ENCODE measurements at regions not wholly inside any gene's neighbourhood (a gene's known extent, or its start where the extent isn't known, plus 50 kb on each side); places are given as distances from the start of the nearest gene placed in this dataset.
"Not testable (repeated sequence)": the region's sequence is repeated elsewhere in the genome, so short reads cannot be mapped to it uniquely, and the experiment has no call there.

DNA sequence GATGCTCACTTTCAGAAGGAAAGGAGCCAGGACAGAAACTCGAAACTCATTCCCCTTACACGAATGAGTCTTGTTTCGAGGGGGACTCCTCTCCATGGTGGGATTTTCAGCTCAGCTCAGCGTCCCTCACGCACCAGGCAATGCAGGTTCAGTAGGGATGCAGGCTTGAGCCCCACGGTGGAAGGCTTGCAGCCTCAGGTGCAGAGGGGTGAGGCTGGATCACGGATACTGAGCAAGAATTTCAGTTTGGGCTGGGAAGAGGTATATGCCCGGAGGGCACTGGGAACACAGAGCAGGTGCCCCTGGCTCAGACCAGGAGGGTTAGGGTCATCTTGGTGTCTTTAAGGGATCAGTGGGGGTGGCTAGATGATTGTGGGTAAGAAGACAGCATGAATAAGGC is 344.9 kb upstream of the TNRC6C start:
- DNase-seq = no peak

DNA sequence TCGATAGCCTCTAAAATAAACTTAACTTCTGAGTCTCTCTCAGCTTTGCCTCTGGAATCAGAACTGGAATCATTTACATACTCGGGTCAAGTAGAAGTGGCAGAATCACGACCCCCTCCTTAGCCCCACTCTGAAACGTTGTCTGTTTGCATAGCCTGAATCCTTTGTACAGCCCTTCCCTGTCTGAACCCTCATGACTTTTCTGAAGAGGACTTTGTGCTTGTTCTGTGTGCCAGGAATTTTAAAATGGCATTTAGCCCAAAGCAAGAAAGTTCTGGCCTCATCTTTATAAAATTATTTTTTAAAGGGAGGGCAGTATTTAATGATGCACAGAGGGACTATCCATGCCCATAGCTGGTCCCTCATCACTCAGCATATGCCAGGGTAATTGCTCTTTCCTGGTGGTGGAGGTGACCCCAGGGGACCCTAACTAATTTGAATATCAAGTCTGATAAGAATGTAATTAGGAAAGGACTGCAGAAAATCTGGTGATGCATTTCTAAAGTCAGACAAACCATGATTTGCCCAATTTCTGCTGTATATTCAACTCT is 342.7 kb upstream of the TNRC6C start:
- DNase-seq = no peak

DNA sequence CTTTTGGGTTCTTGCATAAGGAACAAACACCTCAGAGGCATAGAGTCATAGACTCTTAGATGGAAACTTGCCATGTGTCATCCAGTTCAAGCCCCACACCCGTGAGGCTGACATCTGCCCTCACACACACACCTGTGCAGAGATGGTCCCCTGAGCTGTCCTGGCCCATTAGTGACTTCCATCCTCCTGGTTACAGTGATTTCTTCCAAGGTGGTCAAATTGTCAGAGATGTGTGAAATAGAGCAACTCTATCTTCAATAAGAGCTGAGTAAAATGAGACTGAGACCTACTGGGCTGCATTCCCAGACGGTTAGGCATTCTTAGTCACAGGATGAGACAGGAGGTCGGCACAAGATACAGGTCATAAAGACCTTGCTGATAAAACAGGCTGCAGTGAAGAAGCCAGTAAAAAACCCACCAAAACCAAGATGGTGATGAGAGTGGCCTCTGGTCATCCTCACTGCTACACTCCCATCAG is 342.2 kb upstream of the TNRC6C start:
- no peak for DNase-seq

DNA sequence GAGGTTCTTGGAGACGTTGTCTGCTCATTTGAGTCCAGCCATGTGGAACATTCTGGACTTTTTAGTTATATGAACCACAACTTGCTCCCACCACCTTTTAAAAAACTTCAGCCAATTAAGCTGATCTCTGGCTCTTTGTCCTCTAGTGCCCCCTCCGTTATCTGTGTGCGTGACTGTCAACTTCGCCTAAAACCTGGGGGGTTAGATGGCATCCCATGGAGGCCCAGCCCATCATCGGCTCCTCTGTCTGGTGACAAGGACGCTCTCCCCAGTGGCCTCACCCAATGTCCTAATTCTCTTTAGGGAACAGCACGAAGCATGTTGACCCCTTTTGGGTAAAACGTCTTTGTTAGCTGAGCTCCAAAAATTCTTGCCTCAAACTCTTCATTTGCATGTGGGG is 341.0 kb upstream of the TNRC6C start:
- no peak for DNase-seq

DNA sequence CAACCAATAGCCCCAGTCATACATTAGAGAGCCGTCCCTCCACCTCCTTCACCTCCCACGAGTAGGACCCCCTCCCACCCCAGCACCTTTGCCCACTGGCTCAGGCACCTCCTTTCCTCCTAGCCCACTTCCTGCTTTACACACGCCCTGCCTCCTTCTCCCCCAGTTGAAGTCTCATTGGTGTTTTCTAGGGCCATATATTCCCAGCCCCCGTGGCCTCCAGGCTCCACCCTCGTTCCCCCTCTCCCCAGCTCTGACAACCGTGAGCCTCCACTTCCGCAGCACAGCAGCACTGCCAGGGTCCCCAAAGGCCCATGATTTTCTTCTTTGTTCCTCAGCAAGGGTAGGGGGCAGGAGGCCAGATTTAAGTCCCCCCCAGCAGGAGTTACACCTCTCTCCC is 340.3 kb upstream of the TNRC6C start:
- no peak for DNase-seq

DNA sequence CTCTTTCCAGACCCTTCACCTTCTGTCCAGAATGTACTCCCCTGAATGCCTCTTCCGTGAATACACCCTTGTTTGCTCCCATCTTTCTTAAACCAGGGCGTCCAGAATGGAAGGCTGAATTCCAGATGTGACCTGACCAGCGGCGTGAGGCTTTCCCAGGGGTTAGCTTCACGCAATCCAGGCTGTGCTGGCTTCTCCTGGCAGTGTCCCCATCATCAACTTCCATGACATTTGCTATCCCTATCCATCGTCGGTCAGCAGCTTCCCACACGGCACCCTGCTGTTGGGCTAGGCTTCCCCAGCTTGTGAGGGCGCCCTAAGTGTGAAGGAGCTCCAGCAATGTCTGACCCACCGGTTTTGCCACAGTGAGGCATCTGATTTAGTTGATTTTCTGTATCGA is 339.8 kb upstream of the TNRC6C start:
- no peak for DNase-seq

DNA sequence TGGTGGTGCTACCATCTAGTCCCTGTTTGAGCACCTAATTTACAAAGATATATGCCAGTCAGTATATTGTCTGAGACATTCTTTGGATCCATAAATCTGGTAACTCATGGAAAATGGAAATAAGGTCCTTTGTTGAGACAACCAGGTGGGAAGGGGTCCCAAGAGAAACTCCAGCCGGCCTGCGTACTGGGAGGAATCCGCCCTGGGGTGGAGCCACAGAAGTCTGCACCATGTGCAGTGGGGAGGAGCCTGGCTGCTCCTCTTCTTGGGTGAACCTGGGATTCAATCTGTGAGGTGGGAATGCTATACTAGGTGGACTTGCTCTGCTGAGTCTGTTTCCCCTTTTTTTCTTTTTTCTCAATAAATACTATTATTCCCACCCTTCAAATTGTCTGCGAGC is 339.2 kb upstream of the TNRC6C start:
- no peak for DNase-seq

DNA sequence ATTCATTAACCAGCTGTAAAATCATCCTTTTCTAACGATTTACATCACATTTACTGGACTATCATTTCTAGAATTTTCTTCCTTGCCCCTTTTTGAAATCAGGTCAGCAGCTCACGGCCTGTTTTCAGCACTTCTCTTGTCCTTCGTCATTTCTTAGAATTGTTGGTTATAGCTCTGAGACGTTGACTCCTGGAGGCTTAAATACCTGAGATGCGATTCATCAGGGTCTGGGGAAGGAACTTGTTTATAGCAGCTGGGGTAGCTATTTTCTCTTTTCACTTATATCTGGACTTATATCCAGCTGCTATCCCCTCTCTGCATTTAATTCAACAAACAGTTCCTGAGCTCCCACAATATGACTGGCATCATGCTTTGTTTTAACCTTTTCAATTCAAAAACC is 338.7 kb upstream of the TNRC6C start:
- no peak for DNase-seq

DNA sequence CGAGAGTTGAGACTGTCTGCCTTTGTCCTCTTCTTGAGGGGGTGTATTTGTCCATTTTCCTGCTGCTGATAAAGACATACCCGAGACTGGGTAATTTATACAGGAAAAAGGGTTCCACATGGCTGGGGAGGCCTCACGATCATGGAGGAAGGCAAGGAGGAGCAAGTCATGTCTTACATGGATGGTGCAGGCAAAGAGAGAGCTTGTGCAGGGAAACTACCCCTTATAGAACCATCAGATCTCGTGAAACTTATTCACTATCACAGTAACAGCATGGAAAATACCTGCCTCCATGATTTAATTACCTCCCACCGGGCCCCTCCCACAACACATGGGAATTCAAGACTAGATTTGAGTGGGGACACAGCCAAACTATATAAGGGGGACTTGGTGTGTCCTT is 338.2 kb upstream of the TNRC6C start:
- DNase-seq = no peak

DNA sequence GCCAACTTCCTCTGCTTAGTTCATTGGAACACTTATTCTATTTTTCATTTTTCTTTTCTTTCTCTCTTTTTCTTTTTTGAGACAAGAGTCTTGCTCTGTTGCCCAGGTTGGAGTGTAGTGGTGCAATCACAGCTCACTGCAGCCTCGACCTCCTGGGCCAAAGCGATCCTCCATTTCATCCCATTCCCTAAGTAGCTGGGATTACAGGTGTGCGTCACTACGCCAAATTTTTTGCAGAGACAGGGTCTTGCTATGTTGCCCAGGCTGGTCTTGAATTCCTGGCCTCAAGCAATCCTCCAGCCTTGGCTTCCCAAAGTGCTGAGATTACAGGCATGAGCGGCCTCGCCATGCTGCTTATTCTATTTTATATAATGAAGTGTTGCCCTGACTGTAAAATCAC is 336.4 kb upstream of the TNRC6C start:
- not testable (repeated sequence) for DNase-seq

DNA sequence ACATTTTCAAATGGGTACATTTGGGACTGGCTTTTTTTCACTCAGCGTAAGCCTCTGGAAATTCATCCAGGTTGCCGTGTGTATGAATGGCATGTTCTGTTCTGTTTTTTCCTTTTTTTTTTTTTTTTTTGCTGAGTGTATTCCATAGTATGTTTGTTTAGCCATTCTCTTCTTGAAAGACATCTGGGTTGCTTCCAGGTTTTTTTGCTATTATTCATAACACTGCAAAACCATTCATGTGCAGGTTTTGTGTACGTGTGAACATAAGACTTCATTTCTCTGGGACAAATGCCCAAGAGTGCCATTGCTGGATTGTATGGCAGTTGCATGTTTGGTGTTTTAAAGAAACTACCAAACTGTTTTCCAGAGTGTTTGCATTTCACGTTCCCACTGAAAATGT is 335.9 kb upstream of the TNRC6C start:
- DNase-seq = no peak

DNA sequence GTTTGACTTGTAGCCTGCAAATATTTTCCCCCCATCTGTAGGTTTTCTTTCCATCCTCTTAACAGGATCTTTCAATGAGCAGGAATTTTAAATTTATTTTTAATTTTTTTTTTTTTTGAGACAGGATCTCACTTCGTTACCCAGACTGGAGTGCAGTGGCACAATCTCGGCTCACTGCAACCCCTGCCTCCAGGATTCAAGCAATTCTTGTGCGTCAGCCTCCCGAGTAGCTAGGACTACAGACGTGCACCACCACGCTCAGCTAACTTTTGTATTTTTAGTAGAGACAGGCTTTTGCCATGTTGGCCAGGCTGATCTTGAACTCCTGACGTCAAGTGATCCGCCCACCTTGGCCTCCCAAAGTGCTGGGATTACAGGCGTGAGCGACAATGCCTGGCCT is 335.2 kb upstream of the TNRC6C start:
- not testable (repeated sequence) for DNase-seq

DNA sequence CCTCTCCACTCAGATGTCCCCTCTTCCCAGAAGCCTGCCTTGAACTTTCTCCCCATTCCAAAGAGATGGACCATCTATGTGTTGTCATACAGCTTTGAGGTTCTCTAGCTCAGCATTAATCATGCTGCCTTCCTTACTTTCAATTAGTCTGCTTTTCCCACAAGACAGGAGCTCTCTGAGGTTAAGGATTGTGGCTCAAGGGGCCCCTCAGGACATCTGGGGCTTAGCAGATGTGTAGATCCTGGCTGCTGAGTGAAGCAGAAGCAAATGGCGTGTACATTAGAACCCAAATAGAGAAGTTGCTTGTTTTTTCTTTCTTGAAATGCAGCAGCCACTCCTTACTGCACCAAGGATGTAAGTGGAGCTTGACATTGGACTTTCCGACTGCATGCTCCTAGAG is 330.5 kb upstream of the TNRC6C start:
- no peak for DNase-seq

DNA sequence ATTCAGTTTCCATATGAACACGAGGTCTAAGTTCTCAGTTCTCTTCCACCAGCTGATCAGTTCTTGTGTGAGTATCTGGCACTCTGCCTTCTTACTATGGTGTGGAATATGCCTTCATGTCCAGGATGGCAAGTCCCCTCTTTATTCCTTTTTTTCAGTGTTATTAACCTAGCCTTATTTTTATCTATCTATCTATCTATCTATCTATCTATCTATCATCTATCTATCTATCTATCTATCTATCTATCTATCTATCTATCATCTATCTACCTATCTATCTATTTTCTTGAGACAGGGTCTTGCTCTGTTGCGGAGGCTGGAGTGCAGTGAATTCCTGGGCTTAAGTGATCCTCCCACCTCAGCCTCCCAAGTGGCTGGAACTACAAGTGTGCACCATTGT is 329.2 kb upstream of the TNRC6C start:
- not testable (repeated sequence) for DNase-seq

DNA sequence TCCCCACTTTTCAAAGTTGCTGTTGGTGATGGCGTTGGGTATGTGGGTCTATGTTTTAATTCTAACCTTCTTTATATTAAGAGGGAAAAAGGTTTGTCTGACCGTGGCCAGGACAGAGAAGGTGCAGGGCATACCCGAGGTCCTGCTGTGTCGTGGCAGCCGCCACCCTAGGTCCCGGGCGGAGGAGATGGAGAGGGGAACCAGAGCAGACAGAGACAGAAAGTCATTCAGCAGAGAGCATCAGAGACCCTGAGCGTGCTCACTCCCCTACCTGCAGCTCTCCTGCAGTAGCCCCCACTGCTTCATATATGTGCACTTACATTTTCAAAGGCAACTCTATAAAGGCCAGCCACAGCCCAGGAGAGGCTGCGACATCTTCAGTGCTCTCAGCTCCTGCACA is 327.2 kb upstream of the TNRC6C start:
- DNase-seq = no peak

DNA sequence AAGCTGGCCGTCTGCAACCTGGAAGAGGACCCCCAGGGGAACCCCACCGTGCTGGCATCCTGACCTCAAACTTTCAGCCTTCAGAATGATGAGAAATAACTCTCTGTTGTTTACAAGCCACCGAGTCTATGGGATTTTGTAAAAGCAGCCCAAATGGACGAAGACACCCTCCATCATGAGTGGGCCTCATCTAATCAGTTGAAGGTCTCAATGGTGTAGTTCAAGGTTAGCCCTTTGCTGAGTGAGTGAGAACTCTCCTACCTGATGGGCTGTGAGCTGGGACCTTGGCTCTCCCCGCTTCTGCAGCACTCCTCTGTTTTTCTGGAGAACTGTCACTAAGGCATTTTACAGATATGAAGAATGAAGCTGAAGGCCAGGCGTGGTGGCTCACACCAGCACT is 325.9 kb upstream of the TNRC6C start:
- no peak for DNase-seq

DNA sequence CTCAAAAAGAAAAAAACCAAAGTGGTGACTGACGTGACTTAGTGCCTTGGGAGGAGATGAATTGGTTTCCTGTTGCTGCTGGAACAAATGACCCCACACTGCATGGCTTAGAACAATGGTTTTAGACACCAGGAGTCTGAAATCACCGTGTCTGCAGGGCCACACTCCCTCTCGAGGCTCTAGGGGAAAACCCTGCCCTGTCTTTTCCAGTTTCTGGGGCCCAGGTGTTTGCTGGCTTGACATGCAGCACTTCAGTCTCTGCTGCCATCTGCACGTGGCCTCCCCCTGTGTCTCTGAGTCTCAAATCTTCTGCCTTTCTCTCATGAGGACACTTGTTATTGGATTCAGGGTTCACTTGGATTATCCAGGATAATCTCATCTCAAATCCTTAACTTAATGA is 323.8 kb upstream of the TNRC6C start:
- DNase-seq = no peak

DNA sequence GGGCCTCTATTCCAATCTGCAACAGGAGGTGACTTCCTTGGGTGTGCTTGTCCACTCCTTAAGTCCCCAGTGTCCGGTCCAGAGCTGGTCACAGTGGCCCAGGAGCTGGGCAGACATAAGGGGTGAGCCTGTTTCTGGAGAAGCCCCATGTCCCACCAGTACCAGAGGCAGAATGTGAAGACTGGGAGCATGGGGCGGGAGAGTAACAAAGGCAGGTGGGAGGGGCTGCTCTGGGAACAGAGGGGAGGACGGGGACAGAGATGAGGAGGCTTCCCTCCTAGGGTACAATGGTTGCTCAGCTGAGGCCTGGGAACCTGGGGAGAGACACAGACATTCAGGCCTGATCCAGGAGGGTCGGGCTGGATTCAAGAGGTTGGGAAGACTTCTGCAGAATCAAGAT is 323.3 kb upstream of the TNRC6C start:
- no peak for DNase-seq

DNA sequence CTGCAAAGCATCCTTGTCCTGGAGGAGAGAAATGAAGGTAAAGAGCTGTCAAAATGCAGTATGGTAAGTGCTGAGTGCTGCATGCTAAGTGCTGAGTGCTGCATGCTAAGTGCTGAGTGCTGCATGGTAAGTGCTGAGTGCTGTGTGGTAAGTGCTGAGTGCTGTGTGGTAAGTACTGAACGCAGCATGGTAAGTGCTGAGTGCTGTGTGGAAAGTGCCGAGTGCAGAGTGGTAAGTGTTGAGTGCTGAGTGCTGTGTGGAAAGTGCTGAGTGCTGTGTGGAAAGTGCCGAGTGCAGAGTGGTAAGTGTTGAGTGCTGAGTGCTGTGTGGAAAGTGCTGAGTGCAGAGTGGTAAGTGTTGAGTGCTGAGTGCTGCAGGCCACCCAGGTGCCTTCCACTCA is 322.7 kb upstream of the TNRC6C start:
- not testable (repeated sequence) for DNase-seq

DNA sequence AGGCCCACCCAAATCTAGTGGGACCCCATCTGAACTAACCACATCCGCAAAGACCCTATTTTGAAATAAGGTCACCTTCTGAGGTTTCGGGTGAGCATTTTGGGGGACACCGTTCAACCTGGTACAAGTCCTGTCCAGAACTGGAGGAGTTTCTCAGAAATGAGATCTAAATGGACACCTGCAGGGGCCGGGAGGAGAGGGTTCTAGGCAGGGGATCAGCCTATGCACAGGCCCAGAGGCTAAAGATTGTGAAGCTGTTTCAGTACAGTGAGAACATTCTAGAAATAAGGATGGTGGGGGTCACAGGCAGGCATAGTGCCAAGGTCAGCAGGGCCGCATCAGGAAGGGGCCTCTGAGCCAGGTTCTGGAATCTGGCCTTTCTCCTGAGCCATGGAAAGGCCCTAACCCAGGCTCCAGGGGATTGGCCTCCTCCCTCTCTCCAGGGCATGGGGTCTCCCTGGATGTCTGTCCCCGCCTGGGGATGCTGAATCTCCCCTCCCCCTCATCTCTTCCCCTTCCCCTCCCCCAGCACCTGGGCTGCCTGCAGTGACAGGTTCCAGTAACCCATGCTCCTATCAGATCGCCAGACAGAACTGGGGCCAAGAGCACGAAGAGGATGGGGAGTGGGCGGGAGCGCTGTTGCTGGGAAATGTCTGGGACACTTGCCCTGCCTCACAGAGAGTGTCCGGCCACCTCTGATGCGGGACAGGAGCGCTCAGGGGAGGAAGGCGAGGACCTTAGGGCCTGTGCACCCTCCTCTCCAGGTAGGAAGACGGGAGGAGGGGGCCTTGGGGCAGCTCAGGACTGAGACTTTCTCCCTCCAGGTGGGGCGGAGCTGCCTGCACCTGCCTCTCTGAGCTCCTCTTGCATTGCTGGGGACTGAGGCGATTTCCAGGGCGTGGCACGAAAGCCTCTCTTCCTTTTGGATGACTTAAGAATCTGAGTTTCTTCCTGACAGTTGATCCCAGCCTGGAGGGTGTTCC is 321.4 kb upstream of the TNRC6C start:
- DNase-seq = no peak

DNA sequence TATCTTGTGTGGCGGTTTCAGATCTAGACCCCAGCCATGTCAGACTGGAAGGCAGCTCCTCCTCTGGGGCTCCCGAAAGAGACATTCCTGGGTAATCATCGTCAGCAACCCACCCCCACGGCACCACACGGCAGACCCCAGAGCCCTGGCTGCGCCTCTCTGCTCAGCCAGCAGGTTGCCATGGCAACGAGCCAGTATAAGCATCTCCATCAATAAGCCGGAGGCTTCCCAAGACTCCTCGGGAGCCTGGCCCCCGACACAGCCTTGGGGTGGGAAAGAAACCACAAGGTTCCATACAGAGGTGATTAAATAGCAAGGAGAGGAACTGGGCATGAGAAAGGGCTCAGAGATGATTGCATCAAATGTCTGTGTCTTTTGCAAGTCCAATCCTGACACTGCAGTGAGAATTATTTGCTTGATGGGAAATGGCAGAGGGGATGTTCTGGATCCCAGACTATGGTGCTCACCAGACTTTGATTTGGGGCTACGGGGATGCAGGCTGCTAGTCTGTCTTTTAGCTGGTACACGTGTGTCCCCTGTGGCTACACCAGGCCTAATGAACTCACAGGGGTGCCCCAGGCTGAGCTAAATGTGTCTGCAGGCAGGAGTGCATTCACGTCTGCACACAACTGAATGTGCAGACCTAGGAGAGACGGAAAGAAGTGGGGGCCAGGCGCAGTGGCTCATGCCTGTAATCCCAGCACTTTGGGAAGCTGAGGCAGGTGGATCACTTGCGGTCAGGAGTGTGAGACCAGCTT is 320.5 kb upstream of the TNRC6C start:
- DNase-seq = no peak

DNA sequence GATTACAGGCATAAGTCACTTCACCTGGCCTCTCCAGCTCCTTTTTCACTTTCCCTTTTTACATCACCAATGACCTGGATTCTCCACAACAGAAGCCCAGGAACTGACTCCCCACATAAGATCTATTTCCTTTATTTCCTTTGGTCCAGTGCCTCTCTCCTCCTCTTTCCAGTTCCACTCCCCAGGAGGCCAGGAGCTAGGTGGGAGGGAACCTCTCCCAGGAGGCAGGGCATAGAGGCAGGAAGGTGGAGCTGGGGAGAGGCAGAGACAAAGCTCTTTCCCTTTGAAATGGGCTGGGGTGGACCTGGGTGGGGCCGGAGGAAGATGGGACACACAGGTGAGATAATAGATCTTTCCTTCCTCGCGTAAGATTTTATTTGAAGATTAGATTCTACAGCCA is 318.3 kb upstream of the TNRC6C start:
- no peak for DNase-seq

DNA sequence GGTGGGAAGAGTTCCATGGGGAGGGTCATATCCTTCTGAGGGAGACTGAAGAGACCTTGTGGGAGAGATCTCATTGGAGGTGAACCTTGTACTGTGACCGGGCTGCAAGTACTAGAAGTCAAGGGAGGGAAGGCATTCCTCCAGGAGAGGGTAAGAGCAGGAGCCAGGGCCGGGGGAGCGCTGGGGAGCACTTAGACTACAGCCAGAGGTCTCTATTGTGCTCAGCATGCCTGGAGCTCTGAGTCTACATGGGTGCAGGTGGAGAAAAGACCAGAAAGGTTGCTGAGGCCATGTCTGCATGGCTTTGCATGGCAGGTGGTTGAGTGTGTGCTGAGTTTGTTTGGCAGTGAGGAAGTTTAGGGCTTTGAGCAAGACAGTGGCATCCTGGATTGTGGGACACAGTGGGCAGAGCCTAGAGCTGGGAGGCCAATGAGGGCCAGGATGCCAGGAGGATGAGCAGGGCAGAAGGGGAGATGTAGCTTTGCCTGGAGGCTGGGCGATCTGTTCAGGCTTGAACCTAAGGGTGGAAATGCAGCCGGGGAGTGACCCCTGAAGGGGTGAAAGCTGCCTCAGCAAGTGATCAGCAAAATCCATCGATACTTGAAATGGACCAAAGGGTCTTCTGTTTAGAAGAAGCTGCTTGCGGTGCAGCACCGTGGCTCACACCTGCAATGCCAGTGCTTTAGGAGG is 317.4 kb upstream of the TNRC6C start:
- no peak for DNase-seq
